ENCODE measurements at regions not wholly inside any gene's neighbourhood (a gene's known extent, or its start where the extent isn't known, plus 50 kb on each side); places are given as distances from the start of the nearest gene placed in this dataset.

DNA sequence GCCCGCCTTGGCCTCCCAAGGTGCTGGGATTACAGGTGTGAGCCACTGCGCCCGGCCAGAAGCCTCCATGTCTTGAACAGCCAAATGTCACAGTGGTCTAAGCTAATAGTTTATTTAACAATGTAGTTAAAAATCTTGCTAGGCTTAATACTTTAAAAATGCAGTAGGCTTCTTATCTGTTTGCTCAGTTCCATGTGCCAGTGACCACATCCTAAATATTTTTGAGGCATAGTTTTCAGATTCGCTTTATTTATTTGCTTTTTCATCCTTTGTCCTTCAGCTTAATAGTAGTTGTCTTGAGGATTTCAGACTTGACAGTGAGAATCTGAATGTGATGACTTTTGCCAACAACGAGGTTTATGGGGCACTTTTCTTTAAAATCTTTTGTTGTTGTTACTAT lies 59.9 kb upstream of the PRRX1 start:
- no peaks in the 10 kb centered on the region for H3K9me3 ChIP-seq (ENCODE audit: low read depth)
- TF ChIP-seq CTCF (IDR thresholded peaks at IDR 0.05; ENCODE audit: low read depth, low read length): no peak
- no peaks in the 10 kb centered on the region for H3K4me1 ChIP-seq (ENCODE audit: low read depth)
- no peak overlapping the region for H3K4me3 ChIP-seq
- DNase-seq (ENCODE audit: low read depth in 1 of 2, low spot score in 1 of 2): peak in 1 of 2 donors; percentile 29
- no peaks in the 10 kb centered on the region for H3K36me3 ChIP-seq
- H3K27me3 ChIP-seq: no peaks in the 10 kb centered on the region
- H3K27ac ChIP-seq: no peak overlapping the region

- no peaks in the 10 kb centered on the region for H3K36me3 ChIP-seq
- no peaks in the 10 kb centered on the region for H3K9me3 ChIP-seq (ENCODE audit: low read depth)
Observed at GRCh38 chr1:170604889-170605288, 59.0 kb upstream of the PRRX1 start.

More at GRCh38 chr1:170604889-170605288, 59.0 kb upstream of the PRRX1 start:
- H3K4me1 ChIP-seq (ENCODE audit: low read depth): no peaks in the 10 kb centered on the region
- no peaks in the 10 kb centered on the region for H3K27me3 ChIP-seq
- TF ChIP-seq CTCF (IDR thresholded peaks at IDR 0.05; ENCODE audit: low read depth, low read length): no peak
- no peak for DNase-seq (ENCODE audit: low read depth in 1 of 2, low spot score in 1 of 2)
- H3K27ac ChIP-seq: no peak overlapping the region
- no peak overlapping the region for H3K4me3 ChIP-seq

Measured in cardiac muscle cell (in vitro differentiated cells and primary cell).